ENCODE measurements at regions not wholly inside any gene's neighbourhood (a gene's known extent, or its start where the extent isn't known, plus 50 kb on each side); places are given as distances from the start of the nearest gene placed in this dataset.

DNA sequence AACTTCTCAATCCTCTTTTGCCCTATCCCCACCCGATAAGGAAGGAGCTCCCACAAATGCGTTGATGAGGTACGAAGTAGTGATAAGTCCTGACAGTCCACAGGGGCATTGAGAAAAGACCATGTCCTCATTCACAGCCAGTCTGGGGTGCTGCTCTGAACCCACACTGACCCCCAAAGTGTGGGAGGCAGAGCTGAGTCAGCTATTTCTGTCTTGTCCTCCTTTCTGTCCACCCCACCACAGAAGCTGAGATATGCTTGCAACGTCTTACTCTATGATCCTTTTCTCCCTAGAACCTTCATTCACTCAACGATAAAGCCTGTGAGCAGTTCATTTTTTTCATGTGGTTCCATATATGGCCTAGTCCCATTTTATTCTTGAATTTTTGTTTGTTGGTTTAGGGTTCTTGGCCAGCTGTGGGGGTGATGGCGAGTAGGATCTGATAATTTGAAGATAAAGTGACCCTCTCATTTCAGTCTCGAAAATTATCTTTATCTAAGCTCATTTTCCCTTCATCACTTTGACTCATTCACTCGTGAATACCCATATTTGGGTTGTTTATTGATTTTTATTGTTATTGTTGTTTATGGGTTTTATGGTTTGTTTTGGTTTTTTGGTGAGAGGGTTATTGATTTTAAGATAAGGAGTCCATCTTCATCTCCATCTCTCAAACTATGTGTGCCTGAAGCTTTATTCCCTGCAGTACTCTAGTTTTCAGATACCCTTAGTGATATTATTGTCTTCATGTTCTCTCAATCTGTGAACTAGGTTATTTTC is 58.5 kb upstream of the ZNF366 start:
- no peak for DNase-seq (ENCODE audit: low read depth)
- TF ChIP-seq, protein P1, sequence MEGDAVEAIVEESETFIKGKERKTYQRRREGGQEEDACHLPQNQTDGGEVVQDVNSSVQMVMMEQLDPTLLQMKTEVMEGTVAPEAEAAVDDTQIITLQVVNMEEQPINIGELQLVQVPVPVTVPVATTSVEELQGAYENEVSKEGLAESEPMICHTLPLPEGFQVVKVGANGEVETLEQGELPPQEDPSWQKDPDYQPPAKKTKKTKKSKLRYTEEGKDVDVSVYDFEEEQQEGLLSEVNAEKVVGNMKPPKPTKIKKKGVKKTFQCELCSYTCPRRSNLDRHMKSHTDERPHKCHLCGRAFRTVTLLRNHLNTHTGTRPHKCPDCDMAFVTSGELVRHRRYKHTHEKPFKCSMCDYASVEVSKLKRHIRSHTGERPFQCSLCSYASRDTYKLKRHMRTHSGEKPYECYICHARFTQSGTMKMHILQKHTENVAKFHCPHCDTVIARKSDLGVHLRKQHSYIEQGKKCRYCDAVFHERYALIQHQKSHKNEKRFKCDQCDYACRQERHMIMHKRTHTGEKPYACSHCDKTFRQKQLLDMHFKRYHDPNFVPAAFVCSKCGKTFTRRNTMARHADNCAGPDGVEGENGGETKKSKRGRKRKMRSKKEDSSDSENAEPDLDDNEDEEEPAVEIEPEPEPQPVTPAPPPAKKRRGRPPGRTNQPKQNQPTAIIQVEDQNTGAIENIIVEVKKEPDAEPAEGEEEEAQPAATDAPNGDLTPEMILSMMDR (IDR thresholded peaks at IDR 0.05; ENCODE audit: insufficient read depth, low read length, severe bottlenecking), result no peak
- FAIRE-seq, result peak; percentile 28
- no peak overlapping the region for H3K4me3 ChIP-seq (ENCODE audit: low read depth, low read length)
- H3K27me3 ChIP-seq (ENCODE audit: control insufficient read depth, insufficient read depth, low read length), result no peaks in the 10 kb centered on the region
- H3K36me3 ChIP-seq (ENCODE audit: control insufficient read depth, insufficient read depth, low read length), result no peaks in the 10 kb centered on the region

GRCh38 chr5:72562717-72563116 is 55.5 kb upstream of the ZNF366 start:
- TF ChIP-seq, protein P1 (IDR thresholded peaks at IDR 0.05; ENCODE audit: insufficient read depth, low read length, severe bottlenecking), result no peak
- Histone ChIP-seq H3K4me3 (ENCODE audit: low read depth, low read length) (no peak overlapping the region), H3K27me3 (ENCODE audit: control insufficient read depth, insufficient read depth, low read length) (no peaks in the 10 kb centered on the region), H3K36me3 (ENCODE audit: control insufficient read depth, insufficient read depth, low read length) (no peaks in the 10 kb centered on the region)
- DNase-seq (ENCODE audit: low read depth) (no peak), FAIRE-seq (no peak)

DNA sequence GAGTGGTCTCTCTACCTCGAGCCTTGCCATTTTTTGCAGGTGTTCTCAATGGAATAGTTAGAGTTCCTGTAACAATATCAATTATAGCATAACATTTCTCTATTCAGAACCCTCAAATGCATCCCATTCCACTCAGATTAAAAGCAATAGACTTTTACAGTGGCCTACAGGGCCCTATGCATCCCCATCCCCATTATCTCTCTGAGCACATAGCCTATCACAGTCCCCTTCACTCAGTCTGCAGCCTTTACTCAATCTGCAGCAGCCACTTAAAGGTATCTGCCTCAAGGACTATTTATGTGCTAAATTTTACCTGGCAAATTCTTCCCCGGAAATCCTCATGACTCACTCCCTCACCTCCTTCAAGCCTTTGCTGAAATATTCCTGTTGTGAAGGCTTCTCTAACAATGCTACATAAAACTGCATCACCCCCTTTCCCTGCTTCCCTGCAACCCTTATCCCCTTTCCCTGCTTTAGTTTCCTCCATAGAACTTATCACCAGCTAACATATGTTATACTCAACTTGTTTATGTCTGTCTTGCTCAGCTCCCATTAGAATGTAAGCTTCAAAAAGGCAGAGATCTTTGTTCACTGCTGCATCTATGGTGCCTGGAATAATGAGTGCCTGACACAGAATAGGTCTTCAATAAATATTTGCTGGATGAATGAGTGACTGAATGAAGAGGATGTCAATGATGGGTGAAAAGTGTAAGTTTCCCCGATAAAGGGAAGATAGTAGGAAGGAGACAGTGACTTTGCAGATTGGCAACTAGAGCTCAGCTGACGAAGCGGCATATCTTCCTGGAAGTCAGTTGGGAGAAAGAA is 54.1 kb upstream of the ZNF366 start:
- Histone ChIP-seq H3K27me3 (ENCODE audit: control insufficient read depth, insufficient read depth, low read length) (no peaks in the 10 kb centered on the region), H3K4me3 (ENCODE audit: low read depth, low read length) (no peak overlapping the region), H3K36me3 (ENCODE audit: control insufficient read depth, insufficient read depth, low read length) (no peaks in the 10 kb centered on the region)
- peak; percentile 70 for DNase-seq (ENCODE audit: low read depth)
- TF ChIP-seq, protein P1 (IDR thresholded peaks at IDR 0.05; ENCODE audit: insufficient read depth, low read length, severe bottlenecking), result no peak
- FAIRE-seq, result no peak

DNA sequence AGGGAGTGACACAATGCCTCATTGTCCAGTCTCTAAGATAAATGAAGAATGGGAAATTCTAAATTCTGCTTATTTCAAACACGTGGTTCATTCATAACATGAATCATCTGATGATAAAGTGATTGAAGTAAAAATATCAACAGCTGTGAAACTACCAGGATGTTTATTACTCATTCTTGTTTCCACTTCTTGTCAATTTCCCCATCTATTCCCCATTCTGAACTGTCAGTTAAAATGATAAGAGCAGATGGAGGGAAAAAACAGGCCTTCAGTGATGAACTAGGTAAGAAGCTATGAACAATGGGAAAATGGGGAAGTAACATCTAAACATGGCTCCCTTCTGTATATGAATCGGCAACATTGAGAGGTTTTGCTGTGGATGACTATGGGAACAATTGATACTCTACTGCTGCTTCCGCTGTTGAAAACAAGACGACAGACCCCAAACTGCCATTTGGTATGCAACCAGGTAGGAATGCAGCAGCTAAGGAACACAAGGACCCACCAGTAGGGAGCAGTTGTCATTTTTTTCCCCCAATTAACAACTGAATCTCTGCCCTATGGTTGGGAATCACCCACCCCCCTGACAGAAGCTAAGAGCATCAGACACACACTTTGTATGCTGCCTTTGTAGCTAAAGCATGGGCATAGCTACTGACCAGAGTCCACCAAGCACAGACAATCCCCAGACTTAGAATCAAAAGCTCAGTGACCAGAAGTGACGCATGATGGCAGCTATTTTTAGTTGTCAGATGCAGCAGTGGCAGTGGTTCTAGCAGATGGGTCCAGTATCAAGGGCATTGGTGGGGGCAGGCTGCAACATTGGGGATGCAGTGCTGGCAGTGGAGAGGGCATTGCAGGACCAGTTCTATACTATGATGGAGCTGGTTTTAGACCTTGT is 52.9 kb upstream of the ZNF366 start:
- Histone ChIP-seq H3K27me3 (ENCODE audit: control insufficient read depth, insufficient read depth, low read length) (no peaks in the 10 kb centered on the region), H3K4me3 (ENCODE audit: low read depth, low read length) (no peak overlapping the region), H3K36me3 (ENCODE audit: control insufficient read depth, insufficient read depth, low read length) (no peaks in the 10 kb centered on the region)
- DNase-seq (ENCODE audit: low read depth) (peak; percentile 47), FAIRE-seq (no peak)
- TF ChIP-seq, protein P1 (IDR thresholded peaks at IDR 0.05; ENCODE audit: insufficient read depth, low read length, severe bottlenecking), result no peak

GRCh38 chr5:72558383-72558782 is 51.2 kb upstream of the ZNF366 start:
- Histone ChIP-seq H3K4me3 (ENCODE audit: low read depth, low read length) (no peak overlapping the region), H3K27me3 (ENCODE audit: control insufficient read depth, insufficient read depth, low read length) (no peaks in the 10 kb centered on the region), H3K36me3 (ENCODE audit: control insufficient read depth, insufficient read depth, low read length) (no peaks in the 10 kb centered on the region)
- peak; percentile 18 for FAIRE-seq
- TF ChIP-seq, protein P1 (IDR thresholded peaks at IDR 0.05; ENCODE audit: insufficient read depth, low read length, severe bottlenecking), result no peak
- no peak for DNase-seq (ENCODE audit: low read depth)

All from bronchial epithelial cell (primary cell).